ENCODE measurements at regions not wholly inside any gene's neighbourhood (a gene's known extent, or its start where the extent isn't known, plus 50 kb on each side); places are given as distances from the start of the nearest gene placed in this dataset.
"Not testable (repeated sequence)": the region's sequence is repeated elsewhere in the genome, so short reads cannot be mapped to it uniquely, and the experiment has no call there.

DNA sequence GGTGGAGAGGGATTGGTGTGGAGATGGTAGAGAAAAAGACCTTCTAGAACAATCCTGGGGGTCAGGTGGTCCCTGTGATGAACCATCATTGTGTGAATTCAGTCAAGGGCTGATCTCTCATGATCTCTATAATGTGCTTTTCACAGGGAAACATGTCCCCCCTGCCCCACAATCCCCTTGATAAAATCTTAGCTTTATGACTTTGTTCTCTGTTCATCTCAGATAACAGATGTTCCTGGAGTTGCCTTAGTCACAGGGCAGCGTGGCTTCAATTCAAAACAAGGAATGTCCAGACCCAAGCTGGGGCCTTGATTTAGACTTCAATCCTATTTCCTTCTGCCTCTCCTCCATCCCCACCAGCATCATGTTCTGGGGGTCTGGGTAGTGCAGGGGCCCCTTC lies 171.5 kb downstream of the CRLF3 start:
- H3K79me2 ChIP-seq (ENCODE audit: control insufficient read depth, insufficient read depth, low read length); H3K4me2 ChIP-seq (ENCODE audit: extremely low read depth, insufficient read depth, low read length); H3K27me3 ChIP-seq (ENCODE audit: control insufficient read depth, insufficient read depth, low read length); H3K9me3 ChIP-seq (ENCODE audit: control insufficient read depth, insufficient read depth, low read depth, low read length); H3K4me1 ChIP-seq (ENCODE audit: control insufficient read depth, extremely low read depth, insufficient read depth, low read length); H4K20me1 ChIP-seq (ENCODE audit: control insufficient read depth, extremely low read depth, insufficient read depth, low read length); H3K27ac ChIP-seq (ENCODE audit: insufficient read depth, low read length); H3K9ac ChIP-seq (ENCODE audit: insufficient read depth, low read length); H3K4me3 ChIP-seq (replicated peaks in 1 of 4; ENCODE audit: control extremely low read depth in 1 of 4, insufficient read depth in 1 of 4, low read depth in 3 of 4, low read length in 4 of 4); H3K36me3 ChIP-seq (ENCODE audit: control insufficient read depth, insufficient read depth, low read length); H2AFZ ChIP-seq (ENCODE audit: low read length); DNase-seq (ENCODE audit: low read depth in 2 of 2): not testable (repeated sequence)

DNA sequence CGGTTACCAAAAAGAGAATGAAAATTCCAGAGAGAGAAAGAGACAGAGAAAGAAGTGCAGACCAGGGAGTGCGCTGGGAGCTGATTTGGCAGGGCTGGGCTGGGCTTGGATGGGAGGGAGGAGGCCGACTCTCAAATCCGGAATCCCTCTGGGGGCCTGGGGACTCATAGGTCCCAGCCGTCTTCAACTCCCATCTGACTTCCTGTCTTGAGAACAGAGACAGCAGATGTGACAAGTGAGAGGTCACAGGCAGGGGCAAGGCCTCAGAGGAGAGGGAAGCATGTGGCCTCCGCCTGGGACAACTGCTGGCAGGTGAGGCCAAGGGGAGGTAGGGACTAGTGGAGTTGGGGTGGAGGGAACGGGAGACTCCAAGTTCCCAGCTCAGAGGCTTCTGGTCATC lies 172.9 kb downstream of the GOSR1 start:
- not testable (repeated sequence) for H3K4me1 ChIP-seq (ENCODE audit: control insufficient read depth, extremely low read depth, insufficient read depth, low read length); H4K20me1 ChIP-seq (ENCODE audit: control insufficient read depth, extremely low read depth, insufficient read depth, low read length)

DNA sequence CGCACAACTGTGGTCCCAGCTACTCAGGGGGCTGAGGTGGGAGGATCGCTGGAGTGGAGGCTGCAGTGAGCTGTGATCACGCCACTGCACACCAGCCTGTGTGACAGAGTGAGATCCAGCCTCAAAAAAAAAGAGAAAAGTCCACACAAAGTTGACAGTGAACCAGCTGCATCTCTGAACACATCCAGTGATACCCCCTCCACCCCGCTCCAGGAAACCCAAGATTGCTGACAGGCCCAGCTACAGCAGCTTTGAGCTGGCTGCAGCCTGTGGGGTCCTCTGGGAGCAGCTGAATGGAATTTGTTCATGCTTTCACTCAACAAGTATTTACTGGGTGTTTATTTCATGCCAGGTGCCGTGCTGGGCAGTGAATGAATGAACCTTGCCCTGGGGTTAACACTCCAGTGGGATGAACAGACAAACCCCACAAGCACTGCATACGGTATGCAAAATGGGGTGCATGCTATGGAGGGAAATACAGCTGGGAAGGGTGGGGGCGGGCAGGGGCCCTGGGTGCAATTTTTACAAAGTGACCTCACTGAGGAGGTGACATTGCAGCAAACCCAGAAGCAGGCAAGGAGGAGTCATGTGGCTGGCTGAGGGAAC lies 170.9 kb downstream of the GOSR1 start:
- not testable (repeated sequence) for H3K79me2 ChIP-seq (ENCODE audit: control insufficient read depth, insufficient read depth, low read length); H3K9ac ChIP-seq (ENCODE audit: insufficient read depth, low read length); H2AFZ ChIP-seq (ENCODE audit: low read length); H3K4me1 ChIP-seq (ENCODE audit: control insufficient read depth, extremely low read depth, insufficient read depth, low read length); H3K4me2 ChIP-seq (ENCODE audit: extremely low read depth, insufficient read depth, low read length); H3K4me3 ChIP-seq (replicated peaks in 1 of 4; ENCODE audit: control extremely low read depth in 1 of 4, insufficient read depth in 1 of 4, low read depth in 3 of 4, low read length in 4 of 4); H3K36me3 ChIP-seq (ENCODE audit: control insufficient read depth, insufficient read depth, low read length); DNase-seq (ENCODE audit: low read depth in 2 of 2); H4K20me1 ChIP-seq (ENCODE audit: control insufficient read depth, extremely low read depth, insufficient read depth, low read length); H3K27ac ChIP-seq (ENCODE audit: insufficient read depth, low read length); H3K9me3 ChIP-seq (ENCODE audit: control insufficient read depth, insufficient read depth, low read depth, low read length); H3K27me3 ChIP-seq (ENCODE audit: control insufficient read depth, insufficient read depth, low read length)

More for the DNA sequence above, 172.9 kb downstream of the GOSR1 start:
- H3K36me3 ChIP-seq (ENCODE audit: control insufficient read depth, insufficient read depth, low read length); H2AFZ ChIP-seq (ENCODE audit: low read length); H3K79me2 ChIP-seq (ENCODE audit: control insufficient read depth, insufficient read depth, low read length); H3K9me3 ChIP-seq (ENCODE audit: control insufficient read depth, insufficient read depth, low read depth, low read length); H3K4me3 ChIP-seq (replicated peaks in 1 of 4; ENCODE audit: control extremely low read depth in 1 of 4, insufficient read depth in 1 of 4, low read depth in 3 of 4, low read length in 4 of 4); DNase-seq (ENCODE audit: low read depth in 2 of 2); H3K9ac ChIP-seq (ENCODE audit: insufficient read depth, low read length); H3K4me2 ChIP-seq (ENCODE audit: extremely low read depth, insufficient read depth, low read length); H3K27me3 ChIP-seq (ENCODE audit: control insufficient read depth, insufficient read depth, low read length); H3K27ac ChIP-seq (ENCODE audit: insufficient read depth, low read length): not testable (repeated sequence)

DNA sequence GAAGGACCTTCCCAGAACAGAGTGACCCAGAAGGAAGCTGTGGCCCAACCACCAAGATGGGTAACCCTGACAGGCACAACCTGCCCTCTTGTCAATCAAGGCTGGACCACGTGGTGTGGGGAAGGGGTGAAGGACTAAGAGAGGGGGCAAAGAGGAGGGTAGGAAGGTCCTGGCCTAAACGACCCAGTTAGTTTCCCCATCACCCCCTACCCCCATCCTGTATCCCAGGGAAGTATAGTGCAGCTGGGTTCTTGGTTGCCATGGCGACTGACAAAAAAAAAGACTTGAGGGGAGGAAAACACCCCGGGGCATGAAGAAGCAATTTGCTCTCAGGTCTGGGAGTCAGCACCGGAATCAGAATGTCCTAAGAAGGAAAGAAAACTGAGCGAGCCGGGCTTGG lies 168.7 kb downstream of the GOSR1 start:
- not testable (repeated sequence) for H3K9ac ChIP-seq (ENCODE audit: insufficient read depth, low read length); H3K4me3 ChIP-seq (replicated peaks in 1 of 4; ENCODE audit: control extremely low read depth in 1 of 4, insufficient read depth in 1 of 4, low read depth in 3 of 4, low read length in 4 of 4); H3K79me2 ChIP-seq (ENCODE audit: control insufficient read depth, insufficient read depth, low read length); H3K9me3 ChIP-seq (ENCODE audit: control insufficient read depth, insufficient read depth, low read depth, low read length); H2AFZ ChIP-seq (ENCODE audit: low read length); H3K4me1 ChIP-seq (ENCODE audit: control insufficient read depth, extremely low read depth, insufficient read depth, low read length); H4K20me1 ChIP-seq (ENCODE audit: control insufficient read depth, extremely low read depth, insufficient read depth, low read length); H3K4me2 ChIP-seq (ENCODE audit: extremely low read depth, insufficient read depth, low read length); H3K27ac ChIP-seq (ENCODE audit: insufficient read depth, low read length); DNase-seq (ENCODE audit: low read depth in 2 of 2); H3K36me3 ChIP-seq (ENCODE audit: control insufficient read depth, insufficient read depth, low read length); H3K27me3 ChIP-seq (ENCODE audit: control insufficient read depth, insufficient read depth, low read length)

DNA sequence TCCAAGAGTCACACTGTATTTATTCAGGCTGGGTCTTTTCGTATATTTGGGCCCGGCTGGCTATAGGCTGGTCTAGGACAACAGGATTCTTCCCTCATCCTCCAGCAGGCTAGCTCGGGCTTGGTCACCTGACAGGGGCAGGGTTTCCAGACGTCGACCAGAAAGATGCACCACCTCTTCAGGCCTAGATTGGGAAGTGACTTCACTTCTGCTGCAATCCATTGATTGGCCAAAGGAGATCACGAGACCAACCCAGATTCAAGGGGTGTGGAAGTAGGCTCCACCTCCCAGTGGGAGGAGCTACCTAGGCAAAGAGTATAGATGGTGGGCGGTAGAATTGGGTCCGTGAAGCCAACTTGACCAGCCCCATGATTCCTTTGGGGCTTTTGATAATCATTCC lies 167.5 kb downstream of the GOSR1 start:
- not testable (repeated sequence) for H3K4me3 ChIP-seq (replicated peaks in 1 of 4; ENCODE audit: control extremely low read depth in 1 of 4, insufficient read depth in 1 of 4, low read depth in 3 of 4, low read length in 4 of 4); H3K27ac ChIP-seq (ENCODE audit: insufficient read depth, low read length); H3K36me3 ChIP-seq (ENCODE audit: control insufficient read depth, insufficient read depth, low read length); H4K20me1 ChIP-seq (ENCODE audit: control insufficient read depth, extremely low read depth, insufficient read depth, low read length); H3K4me2 ChIP-seq (ENCODE audit: extremely low read depth, insufficient read depth, low read length); H3K9me3 ChIP-seq (ENCODE audit: control insufficient read depth, insufficient read depth, low read depth, low read length); H2AFZ ChIP-seq (ENCODE audit: low read length); H3K4me1 ChIP-seq (ENCODE audit: control insufficient read depth, extremely low read depth, insufficient read depth, low read length); H3K79me2 ChIP-seq (ENCODE audit: control insufficient read depth, insufficient read depth, low read length); DNase-seq (ENCODE audit: low read depth in 2 of 2); H3K27me3 ChIP-seq (ENCODE audit: control insufficient read depth, insufficient read depth, low read length); H3K9ac ChIP-seq (ENCODE audit: insufficient read depth, low read length)

DNA sequence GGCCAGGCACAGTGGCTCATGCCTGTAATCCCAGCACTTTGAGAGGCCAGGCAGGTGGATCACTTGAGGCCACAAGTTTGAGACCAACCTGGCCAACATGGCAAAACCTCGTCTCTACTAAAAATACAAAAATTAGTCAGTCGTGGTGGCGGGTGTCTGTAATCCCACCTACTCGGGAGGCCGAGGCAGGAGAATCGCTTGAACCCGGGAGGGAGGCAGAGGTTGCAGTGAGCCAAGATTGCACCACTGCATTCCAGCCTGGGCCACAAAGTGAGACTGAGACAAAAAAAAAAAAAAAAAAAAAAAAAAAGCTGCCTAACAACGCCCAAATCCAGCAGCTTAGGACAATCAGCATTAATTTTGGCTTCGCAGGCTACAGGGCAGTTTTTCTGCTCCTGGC lies 167.1 kb downstream of the GOSR1 start:
- not testable (repeated sequence) for H3K36me3 ChIP-seq (ENCODE audit: control insufficient read depth, insufficient read depth, low read length); H3K4me3 ChIP-seq (replicated peaks in 1 of 4; ENCODE audit: control extremely low read depth in 1 of 4, insufficient read depth in 1 of 4, low read depth in 3 of 4, low read length in 4 of 4); DNase-seq (ENCODE audit: low read depth in 2 of 2); H3K27ac ChIP-seq (ENCODE audit: insufficient read depth, low read length); H2AFZ ChIP-seq (ENCODE audit: low read length); H3K4me2 ChIP-seq (ENCODE audit: extremely low read depth, insufficient read depth, low read length); H3K9me3 ChIP-seq (ENCODE audit: control insufficient read depth, insufficient read depth, low read depth, low read length); H3K27me3 ChIP-seq (ENCODE audit: control insufficient read depth, insufficient read depth, low read length); H3K9ac ChIP-seq (ENCODE audit: insufficient read depth, low read length); H4K20me1 ChIP-seq (ENCODE audit: control insufficient read depth, extremely low read depth, insufficient read depth, low read length); H3K79me2 ChIP-seq (ENCODE audit: control insufficient read depth, insufficient read depth, low read length); H3K4me1 ChIP-seq (ENCODE audit: control insufficient read depth, extremely low read depth, insufficient read depth, low read length)

DNA sequence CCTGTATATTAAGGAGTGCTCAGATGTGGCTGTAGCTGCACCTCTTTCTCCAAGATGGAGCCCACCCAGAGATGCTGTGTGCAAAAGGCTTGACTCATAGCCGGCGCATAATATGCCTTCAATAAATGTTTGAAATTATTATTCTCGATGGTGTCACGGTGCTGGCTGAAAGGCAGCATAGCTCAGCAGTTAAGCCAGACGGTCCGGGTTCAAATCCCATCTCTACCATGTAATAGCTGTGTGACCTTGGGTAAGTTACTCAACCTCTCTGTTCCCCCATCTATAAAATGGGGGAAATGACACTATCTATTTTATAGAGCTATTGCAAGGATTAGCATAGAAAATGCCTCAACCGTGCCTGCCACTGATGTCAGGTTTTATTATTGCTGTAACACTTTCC lies 164.2 kb downstream of the GOSR1 start:
- H3K79me2 ChIP-seq (ENCODE audit: control insufficient read depth, insufficient read depth, low read length); H3K27ac ChIP-seq (ENCODE audit: insufficient read depth, low read length): not testable (repeated sequence)

More for the DNA sequence above, 164.2 kb downstream of the GOSR1 start:
- H3K4me1 ChIP-seq (ENCODE audit: control insufficient read depth, extremely low read depth, insufficient read depth, low read length); H3K4me3 ChIP-seq (replicated peaks in 1 of 4; ENCODE audit: control extremely low read depth in 1 of 4, insufficient read depth in 1 of 4, low read depth in 3 of 4, low read length in 4 of 4); H3K9ac ChIP-seq (ENCODE audit: insufficient read depth, low read length); H4K20me1 ChIP-seq (ENCODE audit: control insufficient read depth, extremely low read depth, insufficient read depth, low read length); H3K27me3 ChIP-seq (ENCODE audit: control insufficient read depth, insufficient read depth, low read length); H3K4me2 ChIP-seq (ENCODE audit: extremely low read depth, insufficient read depth, low read length); H2AFZ ChIP-seq (ENCODE audit: low read length); DNase-seq (ENCODE audit: low read depth in 2 of 2); H3K36me3 ChIP-seq (ENCODE audit: control insufficient read depth, insufficient read depth, low read length); H3K9me3 ChIP-seq (ENCODE audit: control insufficient read depth, insufficient read depth, low read depth, low read length): not testable (repeated sequence)
